IMR-90 (cell line): ENCODE measurements at regions not wholly inside any gene's neighbourhood (a gene's known extent, or its start where the extent isn't known, plus 50 kb on each side); places are given as distances from the start of the nearest gene placed in this dataset.

Source experiments
- ATAC-seq: fragments of 200-7000 bp; cut with Tn5 transposase; 2 replicates; pipeline ENCODE4 v1.9.1; 2020; ENCODE audit warnings: low read depth, mild to moderate bottlenecking, moderate library complexity
- BruUV-seq: library from RNA; stranded (reverse); fragments of 400-500 nt; replicated peaks from 2 replicates; lab custom pipeline; 2021; lab: Mats Ljungman, UMichigan
- CTCF ChIA-PET: fragments of 300-600 bp; formaldehyde crosslinking; extraction: SDS; loops from one replicate; lab custom pipeline; 2021; ENCODE audit warnings: antibody characterized with exemption; lab: Yijun Ruan, JAX
- POLR2A ChIA-PET: fragments of 300-600 bp; sonication (Branson Sonifier 250); formaldehyde crosslinking; loops from one replicate; lab custom pipeline; 2022; ENCODE audit warnings: antibody characterized with exemption; ENCODE audit not compliant: unreplicated experiment; lab: Charles Lee
- DNase-seq: peaks from one replicate; pipeline ENCODE4 v3.0.0; 2013
- H2AFZ ChIP-seq: replicated peaks from 2 replicates; pipeline ENCODE3; 2013; ENCODE audit warnings: low read length, mild to moderate bottlenecking; ENCODE audit not compliant: poor library complexity
- H2AK5ac ChIP-seq: 2 replicates; pipeline ENCODE4 v1.6.1; 2013; ENCODE audit warnings: low read depth, low read length, inconsistent platforms
- H2AK9ac ChIP-seq: replicated peaks from 2 replicates; pipeline ENCODE3; 2013; ENCODE audit warnings: mild to moderate bottlenecking, low read depth, low read length, moderate library complexity; ENCODE audit not compliant: poor library complexity
- H2BK120ac ChIP-seq: 2 replicates; pipeline ENCODE4 v1.6.1; 2013; ENCODE audit warnings: low read depth, low read length, inconsistent platforms
- H2BK15ac ChIP-seq: 3 replicates; pipeline ENCODE4 v1.6.1; 2013; ENCODE audit warnings: low read depth, low read length, inconsistent platforms
- H2BK20ac ChIP-seq: 2 replicates; pipeline ENCODE4 v1.6.1; 2013; ENCODE audit warnings: low read depth, mild to moderate bottlenecking, inconsistent platforms, low read length, moderate library complexity
- H2BK5ac ChIP-seq: 2 replicates; pipeline ENCODE4 v1.6.1; 2013; ENCODE audit warnings: mild to moderate bottlenecking, low read depth, low read length, inconsistent platforms; ENCODE audit not compliant: poor library complexity, severe bottlenecking
- H3K14ac ChIP-seq: replicated peaks from 2 replicates; pipeline ENCODE4 v1.6.1; 2013; ENCODE audit warnings: low read depth, low read length, inconsistent platforms
- H3K18ac ChIP-seq: 2 replicates; pipeline ENCODE4 v1.6.1; 2013; ENCODE audit warnings: low read depth, low read length, control low read depth
- H3K23ac ChIP-seq: 2 replicates; pipeline ENCODE4 v1.6.1; 2013; ENCODE audit warnings: low read depth, low read length, inconsistent platforms
- H3K27ac ChIP-seq: 2 replicates; pipeline ENCODE4 v1.5.1; 2013; ENCODE audit warnings: mild to moderate bottlenecking, control low read depth, low read length; ENCODE audit not compliant: insufficient read depth
- H3K27me3 ChIP-seq: 2 replicates; pipeline ENCODE4 v1.6.1; 2013; ENCODE audit warnings: low read length; ENCODE audit not compliant: control insufficient read depth, insufficient read depth
- H3K36me3 ChIP-seq: 2 replicates; pipeline ENCODE4 v1.6.1; 2013; ENCODE audit warnings: low read length, mixed read lengths; ENCODE audit not compliant: control insufficient read depth, insufficient read depth
- H3K4ac ChIP-seq: 2 replicates; pipeline ENCODE4 v1.6.1; 2013; ENCODE audit warnings: low read depth, low read length, inconsistent platforms
- H3K4me1 ChIP-seq: 2 replicates; pipeline ENCODE4 v1.6.1; 2013; ENCODE audit warnings: low read length, mixed read lengths; ENCODE audit not compliant: control insufficient read depth, insufficient read depth
- H3K4me2 ChIP-seq: 2 replicates; pipeline ENCODE4 v1.6.1; 2013; ENCODE audit warnings: low read depth, mild to moderate bottlenecking, control low read depth, low read length, moderate library complexity
- H3K4me3 ChIP-seq: 2 replicates; pipeline ENCODE4 v1.5.1; 2013; ENCODE audit warnings: low read depth, mild to moderate bottlenecking, control low read depth, low read length, moderate library complexity; ENCODE audit not compliant: insufficient read depth
- H3K56ac ChIP-seq: 2 replicates; pipeline ENCODE4 v1.6.1; 2013; ENCODE audit warnings: low read length, inconsistent platforms; ENCODE audit not compliant: insufficient read depth; ENCODE audit errors: extremely low read depth
- H3K79me1 ChIP-seq, 2 experiments: 2 replicates each; pipeline ENCODE4 v1.6.1; 2013; ENCODE audit warnings: low read length in 2 of 2, inconsistent platforms in 1 of 2, low read depth in 1 of 2
- H3K9ac ChIP-seq: 2 replicates; pipeline ENCODE4 v1.6.1; 2013; ENCODE audit warnings: low read depth, low read length, control low read depth
- H3K9me1 ChIP-seq: 2 replicates; pipeline ENCODE4 v1.6.1; 2013; ENCODE audit warnings: low read length, inconsistent platforms; ENCODE audit not compliant: insufficient read depth
- H3K9me3 ChIP-seq: 2 replicates; pipeline ENCODE4 v1.6.1; 2013; ENCODE audit warnings: low read length; ENCODE audit not compliant: control insufficient read depth, insufficient read depth
- H4K20me1 ChIP-seq: 2 replicates; pipeline ENCODE4 v1.6.1; 2013; ENCODE audit warnings: low read length, inconsistent platforms; ENCODE audit not compliant: insufficient read depth
- H4K5ac ChIP-seq: 2 replicates; pipeline ENCODE4 v1.6.1; 2013; ENCODE audit warnings: mild to moderate bottlenecking, low read depth, low read length, control low read depth
- H4K8ac ChIP-seq, 2 experiments: 2 replicates each; pipeline ENCODE4 v1.6.1; 2013; ENCODE audit warnings: low read depth in 2 of 2, low read length in 2 of 2, control low read depth in 1 of 2, inconsistent platforms in 1 of 2
- H4K91ac ChIP-seq: 2 replicates; pipeline ENCODE4 v1.6.1; 2013; ENCODE audit warnings: low read depth, low read length, inconsistent platforms; ENCODE audit not compliant: insufficient read depth
- BHLHE40 ChIP-seq: fragments of 150-350 bp; IDR thresholded peaks from 2 replicates; pipeline ENCODE4 v1.6.1; 2016; ENCODE audit warnings: mild to moderate bottlenecking, low read depth, low read length
- CHD1 ChIP-seq: IDR thresholded peaks from 2 replicates; pipeline ENCODE4 v1.6.1; 2012; ENCODE audit warnings: low read depth, low read length, improper control_type of control experiment
- FOS ChIP-seq: fragments of 150-350 bp; IDR thresholded peaks from 2 replicates; pipeline ENCODE4 v1.6.1; 2016; ENCODE audit warnings: low read depth, low read length
- MAZ ChIP-seq: IDR thresholded peaks from 2 replicates; pipeline ENCODE4 v1.6.1; 2012; ENCODE audit warnings: low read depth, mild to moderate bottlenecking, low read length, improper control_type of control experiment, moderate library complexity, borderline replicate concordance
- MXI1 ChIP-seq: IDR thresholded peaks from 2 replicates; pipeline ENCODE4 v1.6.1; 2012; ENCODE audit warnings: low read depth, mild to moderate bottlenecking, low read length, moderate library complexity, borderline replicate concordance
- NFE2L2 ChIP-seq: fragments of 150-350 bp; IDR thresholded peaks from 2 replicates; pipeline ENCODE4 v1.6.1; 2016; ENCODE audit warnings: low read depth, mild to moderate bottlenecking, low read length
- POLR2A ChIP-seq: IDR thresholded peaks from 2 replicates; pipeline ENCODE4 v1.6.1; 2012; ENCODE audit warnings: mild to moderate bottlenecking, low read depth, low read length
- RAD21 ChIP-seq: IDR thresholded peaks from 2 replicates; pipeline ENCODE4 v1.6.1; 2012; ENCODE audit warnings: low read length, improper control_type of control experiment
- RCOR1 ChIP-seq: IDR thresholded peaks from 2 replicates; pipeline ENCODE4 v1.6.1; 2012; ENCODE audit warnings: mild to moderate bottlenecking, low read length, improper control_type of control experiment; ENCODE audit not compliant: insufficient replicate concordance
- RFX5 ChIP-seq: IDR thresholded peaks from 2 replicates; pipeline ENCODE4 v1.8.0; 2012; ENCODE audit warnings: low read depth, mild to moderate bottlenecking, low read length, moderate library complexity
- SMC3 ChIP-seq: fragments of 150-350 bp; IDR thresholded peaks from 2 replicates; pipeline ENCODE4 v1.6.1; 2016; ENCODE audit warnings: low read depth, mild to moderate bottlenecking, antibody characterized with exemption, low read length, moderate library complexity
- WGBS, 2 experiments: methylation state at CpG; one replicate each; pipeline versions ENCODE4 v1.1.5 to v1.1.7; 2013; ENCODE audit warnings: missing lambda C conversion rate in 2 of 2; ENCODE audit not compliant: insufficient read length in 1 of 2; ENCODE audit errors: extremely low coverage in 2 of 2; 5-methylcytosine and 5-hydroxymethylcytosine counted together
- dilution Hi-C: fragments of 300-500 bp; cut with HindIII; formaldehyde crosslinking; loops from one replicate; pipeline ENCODE4 v1.14.3; 2018; ENCODE audit warnings: low sequenced_read_pairs; ENCODE audit not compliant: unreplicated experiment
- in situ Hi-C: fragments of 300-500 bp; cut with MboI; formaldehyde crosslinking; loops from 3 replicates; pipeline ENCODE4 v1.14.3; 2019; ENCODE audit warnings: low sequenced_read_pairs, inconsistent platforms, mixed read lengths
- intact Hi-C: fragments of 100-400 bp; cut with micrococcal nuclease; formaldehyde crosslinking; loops from 2 replicates; pipeline ENCODE4 v1.10.0; 2022
- TF ChIP-seq, protein P1 (sequence below): fragments of 150-350 bp; IDR thresholded peaks from 2 replicates; pipeline ENCODE4 v1.6.1; 2016; ENCODE audit warnings: low read depth, mild to moderate bottlenecking, low read length, moderate library complexity, borderline replicate concordance
- TF ChIP-seq, protein P2 (sequence below): fragments of 150-350 bp; IDR thresholded peaks from 2 replicates; pipeline ENCODE4 v1.6.1; 2017; ENCODE audit warnings: mild to moderate bottlenecking, antibody characterized with exemption, low read length, low read depth

DNA sequence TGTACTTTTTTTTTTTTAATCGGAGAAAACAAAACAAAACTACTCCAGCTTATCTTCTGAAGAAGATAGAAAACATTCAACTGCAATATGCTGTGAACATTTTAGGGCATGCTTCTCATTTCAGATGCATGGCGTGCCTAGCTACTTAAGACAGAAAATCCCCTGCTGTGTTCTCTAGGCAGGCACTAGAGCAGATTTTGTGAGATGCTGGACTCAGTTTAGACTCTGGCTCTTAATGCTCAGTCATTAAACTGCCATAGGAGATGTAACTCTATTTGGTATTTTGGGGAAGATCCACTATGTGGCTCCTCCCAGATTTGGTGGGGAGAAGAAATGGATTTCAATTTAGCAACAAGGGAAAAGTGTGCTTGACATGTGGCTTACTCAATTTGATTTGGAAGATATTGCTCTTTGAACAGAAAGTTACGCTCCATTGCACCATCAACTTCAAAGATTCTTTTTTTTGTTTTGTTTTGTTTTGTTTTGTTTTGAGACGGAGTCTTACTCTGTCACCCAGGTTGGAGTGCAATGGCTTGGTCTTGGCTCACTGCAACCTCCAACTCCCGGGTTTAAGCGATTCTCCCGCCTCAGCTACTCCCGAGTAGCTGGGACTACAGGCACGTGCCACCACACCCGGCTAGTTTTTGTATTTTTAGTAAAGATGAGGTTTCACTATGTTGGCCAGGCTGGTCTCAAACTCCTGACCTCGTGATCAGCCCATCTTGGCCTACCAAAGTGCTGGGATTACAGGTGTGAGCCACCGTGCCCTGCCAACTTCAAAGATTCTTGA is 62.0 kb upstream of the LEKR1 start (continued):
- no peak for TF ChIP-seq RCOR1

DNA sequence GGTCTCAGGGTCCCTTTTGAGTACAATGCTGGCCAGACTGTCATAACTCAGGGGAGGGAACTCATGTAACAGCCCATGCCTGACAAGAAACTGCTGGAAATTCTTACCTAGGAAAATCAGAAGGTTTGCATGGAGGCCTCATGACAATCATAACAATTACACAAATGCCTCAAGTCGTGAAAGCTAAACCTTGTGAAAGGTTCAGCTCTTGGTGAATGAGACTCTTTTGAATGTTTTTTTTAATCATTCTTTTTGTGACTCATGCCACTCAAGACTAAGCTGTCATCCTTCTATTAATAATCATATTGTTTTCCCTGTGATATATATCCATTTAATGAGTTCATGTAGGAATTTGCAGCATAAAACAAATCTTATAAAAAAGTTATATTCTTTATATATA is 61.4 kb upstream of the LEKR1 start:
- H3K23ac ChIP-seq: no peak overlapping the region
- no peaks in the 10 kb centered on the region for H3K79me1 ChIP-seq
- in situ Hi-C loops (no loop called here), dilution Hi-C loops (no loop called here), intact Hi-C loops (no loop called here)
- H4K20me1 ChIP-seq: no peaks in the 10 kb centered on the region
- H3K27ac ChIP-seq: no peak overlapping the region
- H4K91ac ChIP-seq: no peak overlapping the region; the same call in 1 of the 2 replicates
- no peak overlapping the region for H3K56ac ChIP-seq
- no peak overlapping the region for H3K18ac ChIP-seq
- no CpG with 5 or more reads among the region's 1 CpG for WGBS, 2 experiments
- no peak overlapping the region for H3K9ac ChIP-seq
- H2AFZ ChIP-seq: no peak overlapping the region
- no peak overlapping the region for H2BK5ac ChIP-seq
- H3K4me1 ChIP-seq: peaks cover 6% of the 10 kb centered on the region
- H3K4me3 ChIP-seq: no peak overlapping the region
- POLR2A ChIA-PET: no interaction called here
- H3K14ac ChIP-seq: 0 out of 2 replicates have a peak overlapping the region, but pooled peaks have one; percentile 47
- BruUV-seq: no TSS peak
- H3K4me2 ChIP-seq: no peak overlapping the region
- H3K4ac ChIP-seq: 0 out of 2 replicates have a peak overlapping the region, but pooled peaks have one; percentile 22
- H4K5ac ChIP-seq: no peak overlapping the region
- no peak overlapping the region for H2AK5ac ChIP-seq
- no peaks in the 10 kb centered on the region for H3K27me3 ChIP-seq
- ATAC-seq (no peak), DNase-seq (peak; percentile 29)
- H2AK9ac ChIP-seq: no peak overlapping the region
- H3K9me3 ChIP-seq: no peaks in the 10 kb centered on the region
- CTCF ChIA-PET: no interaction called here
- H2BK15ac ChIP-seq: no peak overlapping the region
- H2BK20ac ChIP-seq: peak overlapping the region; percentile 66; the same call in 1 of the 2 replicates
- peaks cover 7% of the 10 kb centered on the region; the same call in 1 of the 2 replicates for H3K9me1 ChIP-seq
- peak overlapping the region; percentile 57; the same call in 1 of the 2 replicates for H2BK120ac ChIP-seq
- no peaks in the 10 kb centered on the region for H3K36me3 ChIP-seq
- H4K8ac ChIP-seq: no peak overlapping the region
- TF ChIP-seq NFE2L2 (no peak), FOS (no peak), BHLHE40 (no peak), CHD1 (no peak), SMC3 (no peak), POLR2A (no peak), MAZ (no peak), MXI1 (no peak), RAD21 (no peak), RCOR1 (no peak), RFX5 (no peak)
- TF ChIP-seq, protein P1, sequence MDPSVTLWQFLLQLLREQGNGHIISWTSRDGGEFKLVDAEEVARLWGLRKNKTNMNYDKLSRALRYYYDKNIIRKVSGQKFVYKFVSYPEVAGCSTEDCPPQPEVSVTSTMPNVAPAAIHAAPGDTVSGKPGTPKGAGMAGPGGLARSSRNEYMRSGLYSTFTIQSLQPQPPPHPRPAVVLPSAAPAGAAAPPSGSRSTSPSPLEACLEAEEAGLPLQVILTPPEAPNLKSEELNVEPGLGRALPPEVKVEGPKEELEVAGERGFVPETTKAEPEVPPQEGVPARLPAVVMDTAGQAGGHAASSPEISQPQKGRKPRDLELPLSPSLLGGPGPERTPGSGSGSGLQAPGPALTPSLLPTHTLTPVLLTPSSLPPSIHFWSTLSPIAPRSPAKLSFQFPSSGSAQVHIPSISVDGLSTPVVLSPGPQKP: no peak
- TF ChIP-seq, protein P2, sequence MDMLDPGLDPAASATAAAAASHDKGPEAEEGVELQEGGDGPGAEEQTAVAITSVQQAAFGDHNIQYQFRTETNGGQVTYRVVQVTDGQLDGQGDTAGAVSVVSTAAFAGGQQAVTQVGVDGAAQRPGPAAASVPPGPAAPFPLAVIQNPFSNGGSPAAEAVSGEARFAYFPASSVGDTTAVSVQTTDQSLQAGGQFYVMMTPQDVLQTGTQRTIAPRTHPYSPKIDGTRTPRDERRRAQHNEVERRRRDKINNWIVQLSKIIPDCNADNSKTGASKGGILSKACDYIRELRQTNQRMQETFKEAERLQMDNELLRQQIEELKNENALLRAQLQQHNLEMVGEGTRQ: no peak
